Right renal cortex interstitium (tissue), 3 donors: ENCODE measurements at regions not wholly inside any gene's neighbourhood (a gene's known extent, or its start where the extent isn't known, plus 50 kb on each side); places are given as distances from the start of the nearest gene placed in this dataset.
"Not testable (repeated sequence)": the region's sequence is repeated elsewhere in the genome, so short reads cannot be mapped to it uniquely, and the experiment has no call there.

Experiments
- DNase-seq, 3 donors: peaks; one replicate each; pipeline ENCODE4 v3.0.0-alpha.2; 2013; ENCODE audit warnings: low read depth in 3 of 3, low spot score in 2 of 3

- no peak for DNase-seq
These were observed 94.5 kb upstream of the CPM start for GRCh38 chr12:69027411-69027881.

GRCh38 chr12:69028941-69029729 is 96.2 kb upstream of the CPM start:
- DNase-seq = no peak

GRCh38 chr12:69030321-69030720 is 97.3 kb upstream of the CPM start:
- DNase-seq = no peak

GRCh38 chr12:69036533-69036932 is 103.6 kb upstream of the CPM start:
- DNase-seq = no peak

GRCh38 chr12:69036999-69037398 is 104.0 kb upstream of the CPM start:
- no peak for DNase-seq

GRCh38 chr12:69039911-69040310 is 106.9 kb upstream of the CPM start:
- no peak for DNase-seq

- no peak for DNase-seq
These were observed 109.6 kb upstream of the CPM start for GRCh38 chr12:69042557-69042956.

GRCh38 chr12:69042970-69043369 is 110.0 kb upstream of the CPM start:
- DNase-seq = no peak

GRCh38 chr12:69044887-69045286 is 111.9 kb upstream of the CPM start:
- no peak for DNase-seq

GRCh38 chr12:69045430-69045829 is 112.5 kb upstream of the CPM start:
- DNase-seq = no peak

GRCh38 chr12:69046363-69046762 is 113.4 kb upstream of the CPM start:
- no peak for DNase-seq

GRCh38 chr12:69046920-69047319 is 113.9 kb upstream of the CPM start:
- no peak for DNase-seq

- DNase-seq = no peak
These were observed 115.0 kb upstream of the CPM start for GRCh38 chr12:69047990-69048389.

GRCh38 chr12:69049855-69050254 is 116.9 kb upstream of the CPM start:
- not testable (repeated sequence) for DNase-seq

GRCh38 chr12:69052613-69053408 is 119.8 kb upstream of the CPM start:
- no peak for DNase-seq

GRCh38 chr12:69054343-69055056 is 121.5 kb upstream of the CPM start:
- DNase-seq = no peak

GRCh38 chr12:69055280-69055679 is 122.3 kb upstream of the CPM start:
- DNase-seq = no peak

- no peak for DNase-seq
These were observed 122.7 kb upstream of the CPM start for GRCh38 chr12:69055706-69056105.

- no peak for DNase-seq
These were observed 124.0 kb upstream of the CPM start for GRCh38 chr12:69056743-69057515.

GRCh38 chr12:69057742-69058141 is 124.8 kb upstream of the CPM start:
- no peak for DNase-seq
